Retinal pigment epithelial cell (primary cell): ENCODE measurements at regions not wholly inside any gene's neighbourhood (a gene's known extent, or its start where the extent isn't known, plus 50 kb on each side); places are given as distances from the start of the nearest gene placed in this dataset.

ENCODE experiments used
- DNase-seq: peaks from one replicate; pipeline ENCODE4 v3.0.0-alpha.2; 2010; ENCODE audit warnings: low read depth
- H3K4me3 ChIP-seq: 2 replicates; pipeline ENCODE4 v1.5.1; 2011; ENCODE audit warnings: mild to moderate bottlenecking, low read length, control low read depth, moderate library complexity
- TF ChIP-seq, protein P1 (sequence below): conservative IDR thresholded peaks from 2 replicates; pipeline ENCODE4 v1.5.1; 2011; ENCODE audit warnings: low read depth, low read length, control low read depth, inconsistent platforms

DNA sequence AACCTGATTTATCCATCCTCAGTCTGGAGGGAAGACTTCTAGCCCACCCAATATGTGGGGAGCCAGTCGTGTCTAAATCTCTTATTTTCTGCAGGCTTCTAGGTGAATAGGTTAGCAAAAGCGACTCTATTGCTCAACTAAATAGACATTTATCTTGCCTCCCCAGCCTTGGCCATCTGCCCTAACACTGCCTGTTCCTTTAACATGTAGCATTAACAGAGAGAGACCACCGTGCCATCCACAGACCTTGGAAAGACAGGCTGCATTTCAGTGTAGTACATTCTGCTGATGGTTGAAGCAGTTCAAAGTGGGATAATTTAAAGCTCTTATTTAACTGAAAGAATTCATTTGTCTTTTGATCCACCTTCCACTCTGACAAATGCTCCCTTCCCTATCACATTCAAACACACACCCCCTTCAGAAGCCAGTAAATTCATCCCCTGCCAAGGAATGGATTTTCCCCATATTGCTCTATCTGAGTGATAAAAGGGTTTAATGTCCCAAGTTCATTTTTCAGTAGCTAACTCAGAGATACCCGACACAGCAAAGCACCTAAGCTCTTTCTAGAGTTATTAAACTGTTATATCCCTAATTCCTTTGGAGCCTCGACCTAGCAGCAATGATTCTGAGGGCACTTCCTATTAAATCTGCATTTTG is 58.1 kb upstream of the COX10 start:
- TF ChIP-seq, protein P1, sequence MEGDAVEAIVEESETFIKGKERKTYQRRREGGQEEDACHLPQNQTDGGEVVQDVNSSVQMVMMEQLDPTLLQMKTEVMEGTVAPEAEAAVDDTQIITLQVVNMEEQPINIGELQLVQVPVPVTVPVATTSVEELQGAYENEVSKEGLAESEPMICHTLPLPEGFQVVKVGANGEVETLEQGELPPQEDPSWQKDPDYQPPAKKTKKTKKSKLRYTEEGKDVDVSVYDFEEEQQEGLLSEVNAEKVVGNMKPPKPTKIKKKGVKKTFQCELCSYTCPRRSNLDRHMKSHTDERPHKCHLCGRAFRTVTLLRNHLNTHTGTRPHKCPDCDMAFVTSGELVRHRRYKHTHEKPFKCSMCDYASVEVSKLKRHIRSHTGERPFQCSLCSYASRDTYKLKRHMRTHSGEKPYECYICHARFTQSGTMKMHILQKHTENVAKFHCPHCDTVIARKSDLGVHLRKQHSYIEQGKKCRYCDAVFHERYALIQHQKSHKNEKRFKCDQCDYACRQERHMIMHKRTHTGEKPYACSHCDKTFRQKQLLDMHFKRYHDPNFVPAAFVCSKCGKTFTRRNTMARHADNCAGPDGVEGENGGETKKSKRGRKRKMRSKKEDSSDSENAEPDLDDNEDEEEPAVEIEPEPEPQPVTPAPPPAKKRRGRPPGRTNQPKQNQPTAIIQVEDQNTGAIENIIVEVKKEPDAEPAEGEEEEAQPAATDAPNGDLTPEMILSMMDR, result no peak
- no peak overlapping the region for H3K4me3 ChIP-seq
- no peak for DNase-seq

DNA sequence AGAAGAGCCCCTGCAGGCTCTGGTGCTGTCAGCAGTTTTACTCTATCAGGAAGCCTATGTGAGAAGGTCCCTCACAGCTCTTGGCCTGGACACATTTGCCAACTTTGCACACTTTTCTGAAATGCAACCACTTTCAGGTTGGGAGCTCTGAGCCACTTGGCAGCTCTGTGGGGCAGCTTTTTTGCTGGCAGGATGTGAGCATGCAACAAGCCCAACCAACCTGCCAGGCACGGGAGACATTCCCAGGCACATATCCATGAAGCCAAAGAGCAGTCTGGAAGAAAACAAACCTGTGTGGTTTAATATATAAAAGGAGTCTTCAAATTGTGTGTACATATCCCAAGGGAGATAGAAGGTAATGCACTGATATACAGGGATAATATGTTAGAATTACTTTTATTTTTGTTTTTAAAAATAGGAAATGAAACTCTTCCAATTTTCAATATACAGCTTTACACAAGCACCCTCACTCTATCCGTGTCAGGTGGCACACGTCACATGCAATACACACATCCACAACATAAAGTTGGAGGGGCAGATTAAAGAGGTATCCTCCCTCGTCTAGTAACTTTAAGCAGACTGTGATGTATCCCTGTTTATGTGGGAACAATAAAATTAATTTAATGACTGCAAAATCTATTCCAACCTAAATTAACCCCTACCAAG is 57.4 kb upstream of the COX10 start:
- no peak overlapping the region for H3K4me3 ChIP-seq
- TF ChIP-seq, protein P1, result no peak
- DNase-seq, result no peak

DNA sequence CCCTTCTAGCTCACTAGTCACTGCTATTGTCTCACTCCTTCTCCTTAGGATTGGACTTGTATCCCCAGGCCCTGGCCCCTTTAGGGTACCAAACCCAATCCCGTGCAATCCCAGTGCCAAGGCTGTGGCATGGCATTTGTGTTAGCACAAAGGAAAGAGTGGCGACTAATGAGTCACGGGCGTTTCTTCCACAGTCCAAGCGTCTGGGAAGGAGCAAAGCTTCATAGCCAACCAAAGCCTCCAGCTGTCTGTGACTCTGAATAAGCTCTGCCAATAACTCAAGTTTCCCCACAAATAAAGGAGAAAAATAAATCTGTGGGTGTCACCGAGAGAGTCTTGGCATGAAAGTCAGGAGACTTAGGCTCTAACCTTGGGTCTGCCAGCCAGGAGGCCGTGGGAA is 54.6 kb upstream of the COX10 start:
- DNase-seq, result peak; percentile 54
- H3K4me3 ChIP-seq, result no peak overlapping the region
- TF ChIP-seq, protein P1, result no peak

DNA sequence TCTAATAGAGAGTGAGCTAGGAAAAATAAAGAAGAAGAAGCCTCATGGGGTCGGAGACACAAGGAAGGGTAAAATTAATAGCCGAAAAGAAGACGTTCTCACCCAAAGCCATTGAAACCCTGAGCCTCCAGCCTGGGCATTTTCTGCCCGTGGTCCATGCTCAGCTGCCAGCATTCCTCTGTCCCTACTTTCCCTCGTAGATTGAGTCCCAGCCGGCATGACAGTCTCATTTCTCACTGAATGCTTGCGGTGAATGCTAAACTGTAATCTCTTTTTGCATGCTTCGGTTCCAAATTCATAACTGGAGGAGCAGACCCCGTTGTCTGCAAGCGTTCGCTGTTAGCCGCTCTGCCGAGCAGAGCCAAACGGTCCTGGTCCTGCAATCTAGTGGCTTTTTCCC is 54.0 kb upstream of the COX10 start:
- TF ChIP-seq, protein P1, result no peak
- H3K4me3 ChIP-seq, result no peak overlapping the region
- DNase-seq, result no peak

DNA sequence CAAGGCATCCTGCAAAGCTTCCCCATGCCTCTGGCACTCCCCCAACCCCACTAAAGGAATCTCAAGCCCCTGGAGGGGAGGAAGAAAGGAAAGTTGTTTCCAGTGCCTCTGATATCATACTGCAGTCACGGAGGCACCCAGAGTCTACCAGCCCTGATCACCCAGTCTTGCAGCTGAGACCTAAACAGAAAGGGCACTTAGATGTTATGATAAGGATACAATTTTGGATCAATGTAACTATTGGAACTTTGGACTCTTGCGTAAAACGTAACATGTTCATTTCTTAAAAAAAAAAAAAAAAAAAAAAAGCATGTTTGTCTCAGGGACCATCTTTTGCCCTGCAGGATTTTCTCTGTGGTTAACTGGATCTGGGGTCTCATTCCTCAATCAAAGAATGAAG is 52.4 kb upstream of the COX10 start:
- TF ChIP-seq, protein P1, result no peak
- no peak overlapping the region for H3K4me3 ChIP-seq
- DNase-seq, result no peak

DNA sequence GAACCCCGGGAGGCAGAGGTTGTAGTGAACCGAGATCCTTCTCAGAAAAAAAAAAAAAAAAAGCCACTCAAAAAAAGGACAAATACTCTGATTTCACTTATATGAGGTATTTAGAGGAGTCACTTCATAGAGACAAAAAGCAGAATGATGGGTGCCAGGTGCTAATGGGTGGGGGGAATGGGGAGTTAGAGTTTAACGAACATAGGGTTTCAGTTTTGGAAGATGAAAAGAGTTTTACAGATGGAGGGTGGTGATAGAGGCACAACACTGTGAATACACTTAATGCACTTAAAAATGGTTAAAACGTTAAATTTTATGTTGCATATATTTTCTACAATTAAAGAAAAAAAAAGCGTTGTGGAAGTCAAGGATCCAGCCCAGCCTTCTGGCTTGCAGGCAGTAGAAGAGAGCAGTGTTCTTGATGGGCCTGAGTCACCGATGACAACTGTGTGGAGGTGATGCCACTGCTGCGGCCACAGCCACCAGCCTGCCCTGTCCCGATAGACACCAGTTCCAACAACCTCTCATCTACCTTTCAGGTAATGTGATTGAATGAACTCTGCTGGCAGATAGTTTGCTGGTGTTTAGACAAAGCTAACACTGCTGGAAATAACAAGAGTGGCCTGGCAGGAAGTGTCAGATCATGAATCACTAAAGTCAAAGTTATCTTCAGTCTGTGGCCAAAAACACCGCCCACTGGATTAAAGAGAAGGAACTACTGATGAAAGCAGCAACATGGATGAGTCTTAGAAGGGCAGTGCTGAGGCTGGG is 49.9 kb upstream of the COX10 start:
- no peak overlapping the region for H3K4me3 ChIP-seq
- no peak for DNase-seq
- TF ChIP-seq, protein P1, result no peak
